GM23338 (cell line): ENCODE measurements at regions not wholly inside any gene's neighbourhood (a gene's known extent, or its start where the extent isn't known, plus 50 kb on each side); places are given as distances from the start of the nearest gene placed in this dataset.
A peak's percentile ranks its signal among the peaks of the same experiment; 100 is the strongest.

Experiments
- ATAC-seq: fragments of 200-7000 bp; cut with Tn5 transposase; 3 replicates; pipeline ENCODE4 v1.9.1; 2020
- DNase-seq: peaks from one replicate; pipeline ENCODE4 v3.0.0-alpha.2; 2015; ENCODE audit warnings: low spot score
- H2AFZ ChIP-seq: fragments of 200-600 bp; sonication (generic); 2 replicates; pipeline ENCODE4 v1.8.0; 2016; ENCODE audit warnings: antibody characterized with exemption, mild to moderate bottlenecking, moderate library complexity
- H3F3A ChIP-seq: fragments of 200-600 bp; sonication (generic); replicated peaks from 2 replicates; pipeline ENCODE4 v1.8.0; 2017; ENCODE audit warnings: antibody characterized with exemption, mixed run types, low read depth
- H3K27ac ChIP-seq: fragments of 200-600 bp; sonication (generic); 2 replicates; pipeline ENCODE4 v1.6.1; 2016; ENCODE audit warnings: low read depth
- H3K27me3 ChIP-seq: fragments of 200-600 bp; sonication (generic); 2 replicates; pipeline ENCODE4 v1.8.0; 2016; ENCODE audit warnings: mild to moderate bottlenecking, mixed run types, moderate library complexity; ENCODE audit not compliant: insufficient read depth
- H3K36me3 ChIP-seq: fragments of 200-600 bp; sonication (generic); 2 replicates; pipeline ENCODE4 v1.8.0; 2016; ENCODE audit warnings: mild to moderate bottlenecking; ENCODE audit not compliant: insufficient read depth
- H3K4me1 ChIP-seq: fragments of 200-600 bp; sonication (generic); 2 replicates; pipeline ENCODE4 v1.8.0; 2016; ENCODE audit warnings: mild to moderate bottlenecking, moderate library complexity; ENCODE audit not compliant: insufficient read depth
- H3K4me2 ChIP-seq: fragments of 200-600 bp; sonication (generic); 2 replicates; pipeline ENCODE4 v1.7.1; 2017; ENCODE audit warnings: mixed run types
- H3K4me3 ChIP-seq: fragments of 200-600 bp; sonication (generic); 2 replicates; pipeline ENCODE4 v1.6.1; 2016; ENCODE audit warnings: mixed run types
- H3K79me2 ChIP-seq: fragments of 200-600 bp; sonication (generic); replicated peaks from 2 replicates; pipeline ENCODE4 v1.8.0; 2017; ENCODE audit warnings: mild to moderate bottlenecking; ENCODE audit not compliant: insufficient read depth
- H3K9me2 ChIP-seq: fragments of 200-600 bp; sonication (generic); 2 replicates; pipeline ENCODE4 v1.8.0; 2017; ENCODE audit not compliant: insufficient read depth
- H4K20me1 ChIP-seq: fragments of 200-600 bp; sonication (generic); replicated peaks from 2 replicates; pipeline ENCODE4 v1.8.0; 2017; ENCODE audit warnings: mild to moderate bottlenecking; ENCODE audit not compliant: insufficient read depth
- H3K27ac Mint-ChIP-seq: 2 replicates; pipeline ENCODE4 v1.8.0; 2020; ENCODE audit warnings: inconsistent platforms, mild to moderate bottlenecking, moderate library complexity, mixed read lengths
- H3K27me3 Mint-ChIP-seq: 3 replicates; pipeline ENCODE4 v1.8.0; 2022; ENCODE audit warnings: low read depth, mild to moderate bottlenecking, moderate library complexity, mixed read lengths, inconsistent platforms; ENCODE audit not compliant: insufficient read depth, poor library complexity
- H3K36me3 Mint-ChIP-seq: 3 replicates; pipeline ENCODE4 v1.8.0; 2021; ENCODE audit warnings: low read depth, mild to moderate bottlenecking, inconsistent platforms, moderate library complexity, mixed read lengths
- H3K4me1 Mint-ChIP-seq: 3 replicates; pipeline ENCODE4 v1.8.0; 2020; ENCODE audit warnings: mild to moderate bottlenecking, inconsistent platforms, mixed read lengths
- H3K4me3 Mint-ChIP-seq: 3 replicates; pipeline ENCODE4 v1.8.0; 2021; ENCODE audit warnings: moderate library complexity, mild to moderate bottlenecking, inconsistent platforms, mixed read lengths
- H3K9me3 Mint-ChIP-seq: 3 replicates; pipeline ENCODE4 v1.8.0; 2020; ENCODE audit warnings: moderate library complexity, mild to moderate bottlenecking, inconsistent platforms, mixed read lengths
- CTCF ChIP-seq, 2 experiments: fragments of 200-600 bp in 1 of 2; sonication (generic) in 1 of 2; conservative IDR thresholded peaks; 2 replicates each; pipeline versions ENCODE4 v1.5.1 to v1.6.1; 2016 to 2017; ENCODE audit warnings: antibody characterized with exemption in 2 of 2, low read depth in 2 of 2, mild to moderate bottlenecking in 2 of 2, moderate library complexity in 1 of 2
- ETS1 ChIP-seq: IDR thresholded peaks from 2 replicates; pipeline ENCODE4 v1.6.1; 2016; ENCODE audit warnings: antibody characterized with exemption
- EZH2 ChIP-seq: fragments of 200-600 bp; sonication (generic); IDR thresholded peaks from one replicate; pipeline ENCODE4 v1.8.0; 2017; ENCODE audit warnings: antibody characterized with exemption, mild to moderate bottlenecking, low read depth; ENCODE audit not compliant: unreplicated experiment
- NANOG ChIP-seq: IDR thresholded peaks from 2 replicates; pipeline ENCODE4 v1.6.1; 2016; ENCODE audit warnings: antibody characterized with exemption, borderline replicate concordance
- POLR2AphosphoS5 ChIP-seq: IDR thresholded peaks from 2 replicates; pipeline ENCODE4 v1.6.1; 2016; ENCODE audit warnings: antibody characterized with exemption, low read depth
- REST ChIP-seq: IDR thresholded peaks from one replicate; pipeline ENCODE4 v1.6.1; 2018; ENCODE audit warnings: antibody characterized with exemption; ENCODE audit not compliant: unreplicated experiment
- STAT1 ChIP-seq: IDR thresholded peaks from one replicate; pipeline ENCODE4 v1.6.1; 2016; ENCODE audit warnings: antibody characterized with exemption; ENCODE audit not compliant: unreplicated experiment
- ZNF331 ChIP-seq: fragments of 250-450 bp; sonication (Bioruptor Pico); IDR thresholded peaks from 2 replicates; pipeline ENCODE4 v1.5.0; 2020; ENCODE audit warnings: low read depth, mild to moderate bottlenecking, moderate library complexity

- Histone ChIP-seq H3F3A (no peaks in the 10 kb centered on the region), H2AFZ (peak overlapping the region; percentile 23; the same call in 1 of the 2 replicates), H3K4me3 (no peak overlapping the region), H3K36me3 (no peaks in the 10 kb centered on the region), H3K27ac (no peak overlapping the region; the same call in 1 of the 2 replicates), H3K4me2 (no peak overlapping the region), H3K4me1 (no peaks in the 10 kb centered on the region), H3K27me3 (no peaks in the 10 kb centered on the region), H3K79me2 (no peaks in the 10 kb centered on the region), H4K20me1 (no peaks in the 10 kb centered on the region), H3K9me2 (peaks cover 4% of the 10 kb centered on the region)
- Mint-ChIP-seq H3K27me3 (peaks cover 6% of the 10 kb centered on the region), H3K27ac (no peak overlapping the region), H3K36me3 (no peaks in the 10 kb centered on the region), H3K9me3 (no peaks in the 10 kb centered on the region), H3K4me1 (peaks cover 13% of the 10 kb centered on the region), H3K4me3 (no peak overlapping the region)
- DNase-seq, result peak; percentile 68
- peak; percentile 75 for ATAC-seq
- peak; percentile 97 to 99 for TF ChIP-seq CTCF (conservative IDR thresholded peaks at IDR 0.05; ENCODE audit: low read depth in 2 of 2)
- TF ChIP-seq NANOG, result no peak
Observed at GRCh38 chr4:189202182-189202868, 738.3 kb upstream of the FRG1 start.

- DNase-seq, result peak; percentile 2
- Histone ChIP-seq H3K27me3 (no peaks in the 10 kb centered on the region), H3K36me3 (no peaks in the 10 kb centered on the region), H3F3A (no peaks in the 10 kb centered on the region), H3K4me2 (no peak overlapping the region), H3K79me2 (no peaks in the 10 kb centered on the region), H3K9me2 (no peaks in the 10 kb centered on the region), H4K20me1 (no peaks in the 10 kb centered on the region), H3K4me1 (no peaks in the 10 kb centered on the region), H2AFZ (peak overlapping the region; percentile 23; the same call in 1 of the 2 replicates), H3K27ac (no peak overlapping the region; the same call in 1 of the 2 replicates), H3K4me3 (no peak overlapping the region)
- Mint-ChIP-seq H3K4me1 (peaks cover 13% of the 10 kb centered on the region), H3K36me3 (no peaks in the 10 kb centered on the region), H3K4me3 (no peak overlapping the region), H3K27me3 (peaks cover 7% of the 10 kb centered on the region), H3K9me3 (no peaks in the 10 kb centered on the region), H3K27ac (no peak overlapping the region)
- no peak for ATAC-seq
- TF ChIP-seq NANOG (no peak), EZH2 (no peak), ZNF331 (no peak), STAT1 (no peak), REST (no peak), ETS1 (no peak), POLR2AphosphoS5 (no peak)
Observed at GRCh38 chr4:189202869-189203271, 737.8 kb upstream of the FRG1 start.
